ENCODE measurements at regions not wholly inside any gene's neighbourhood (a gene's known extent, or its start where the extent isn't known, plus 50 kb on each side); places are given as distances from the start of the nearest gene placed in this dataset.
"Not testable (repeated sequence)": the region's sequence is repeated elsewhere in the genome, so short reads cannot be mapped to it uniquely, and the experiment has no call there.

DNA sequence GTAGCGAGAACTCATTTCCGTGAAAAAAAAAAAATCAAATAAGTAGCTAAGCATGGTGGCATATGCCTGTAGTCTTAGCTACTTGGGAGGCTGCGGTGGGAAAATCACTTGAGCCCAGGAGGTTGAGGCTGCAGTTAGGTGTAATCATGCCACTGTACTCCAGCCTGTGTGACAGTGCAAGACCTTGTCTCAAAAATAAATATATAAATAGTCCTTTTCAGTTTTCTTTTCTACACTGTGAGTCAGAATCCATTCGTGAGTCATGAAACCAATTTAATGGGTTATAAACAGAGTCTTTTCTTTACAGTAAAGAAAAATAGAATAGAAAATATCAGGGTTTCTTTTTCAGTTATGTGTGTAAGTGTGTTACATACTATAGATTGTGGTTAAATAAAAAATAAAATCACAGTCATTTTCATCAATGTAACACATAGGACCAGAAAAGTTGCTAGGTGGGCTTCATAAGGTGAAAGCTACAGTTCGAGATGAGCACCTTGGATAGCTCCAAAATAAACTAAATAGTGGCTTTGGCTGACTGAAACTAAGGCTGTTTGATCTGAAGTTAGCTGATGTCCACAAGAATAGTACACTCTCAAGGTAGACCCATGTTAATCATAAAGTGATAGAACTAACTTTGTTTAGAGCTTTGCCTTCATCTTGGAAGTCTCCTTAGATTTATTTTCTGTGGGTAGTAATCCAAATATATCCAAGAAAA, 781.1 kb downstream of the GATA3 start:
- DNase-seq (ENCODE audit: low read depth in 2 of 3, low spot score in 1 of 3), result no peak

DNA sequence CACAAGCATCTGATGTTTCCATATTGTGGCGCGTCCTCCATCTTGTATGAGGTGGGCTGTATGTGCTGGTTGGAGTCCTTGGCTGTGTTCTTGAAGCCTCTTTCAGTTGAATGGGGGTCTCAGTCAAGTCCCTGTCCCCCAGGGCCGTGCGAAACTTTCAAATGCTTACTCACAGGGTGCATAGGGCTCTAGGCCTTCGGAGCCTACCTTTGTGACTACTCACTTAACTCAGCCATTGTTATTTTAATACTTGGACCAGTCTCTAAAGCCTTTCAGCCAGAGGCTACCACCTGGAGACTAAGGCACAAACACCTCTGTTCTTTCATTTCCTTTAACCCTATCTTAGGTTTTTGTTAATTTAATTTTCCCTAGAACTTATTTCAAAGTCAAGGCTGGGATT, 785.9 kb downstream of the GATA3 start:
- DNase-seq (ENCODE audit: low read depth in 2 of 3, low spot score in 1 of 3), result no peak

DNA sequence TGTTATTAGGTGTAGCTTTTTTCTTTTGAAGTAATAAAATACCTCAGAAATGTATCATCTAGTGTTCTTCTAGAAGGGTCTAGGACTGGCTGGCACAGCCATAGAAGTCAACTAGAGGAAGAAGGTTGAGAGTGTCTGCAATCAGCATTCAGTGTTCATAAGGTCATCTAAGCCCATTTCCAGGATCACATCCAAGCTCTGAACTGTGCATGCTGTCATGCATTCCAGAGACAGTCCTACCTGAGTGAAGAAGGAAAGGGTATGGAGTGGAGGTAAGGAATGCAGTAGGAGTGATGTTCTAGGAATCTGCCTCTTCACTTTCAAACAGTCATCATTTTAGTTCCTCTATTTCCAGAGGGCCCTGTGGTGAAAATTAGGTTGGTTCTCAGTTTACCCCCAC, 789.7 kb downstream of the GATA3 start:
- no peak for DNase-seq (ENCODE audit: low read depth in 2 of 3, low spot score in 1 of 3)

DNA sequence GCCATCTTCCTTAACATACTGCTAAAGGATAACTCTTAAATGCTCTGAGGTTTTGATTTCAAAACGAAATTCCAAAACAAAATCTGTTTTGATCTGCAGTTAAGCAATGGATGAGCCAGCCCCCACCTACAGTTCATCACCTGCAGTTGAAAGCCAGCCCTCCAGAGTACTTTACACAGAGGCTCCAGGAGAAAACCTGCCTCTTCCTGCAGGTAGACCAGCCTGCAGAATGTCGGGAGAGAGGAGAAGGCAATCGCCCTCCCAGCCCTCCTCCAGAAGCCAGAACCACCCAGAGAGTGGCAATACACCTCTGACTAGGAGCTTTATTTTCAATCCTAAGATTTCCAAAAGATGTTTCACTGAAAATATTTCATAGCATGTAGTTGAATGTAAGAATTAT, 798.1 kb downstream of the GATA3 start:
- no peak for DNase-seq (ENCODE audit: low read depth in 2 of 3, low spot score in 1 of 3)

DNA sequence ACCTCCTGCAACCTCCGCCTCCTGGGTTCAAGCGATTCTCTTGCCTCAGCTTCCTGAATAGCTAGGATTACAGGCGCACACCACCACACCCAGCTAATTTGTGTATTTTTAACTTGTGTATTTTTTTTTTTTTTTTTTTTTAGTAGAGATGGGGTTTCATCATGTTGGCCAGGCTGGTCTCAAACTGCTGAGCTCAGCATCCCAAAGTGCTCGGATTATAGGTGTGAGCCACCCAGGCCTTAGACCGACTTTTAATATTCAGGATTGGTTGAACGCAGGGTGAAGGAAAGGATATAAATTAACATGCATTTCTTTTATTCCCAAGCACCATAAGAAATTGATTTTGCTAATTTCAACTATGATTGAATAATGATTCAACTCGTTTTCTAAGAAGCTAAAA, 798.6 kb downstream of the GATA3 start:
- DNase-seq (ENCODE audit: low read depth in 2 of 3, low spot score in 1 of 3), result no peak

DNA sequence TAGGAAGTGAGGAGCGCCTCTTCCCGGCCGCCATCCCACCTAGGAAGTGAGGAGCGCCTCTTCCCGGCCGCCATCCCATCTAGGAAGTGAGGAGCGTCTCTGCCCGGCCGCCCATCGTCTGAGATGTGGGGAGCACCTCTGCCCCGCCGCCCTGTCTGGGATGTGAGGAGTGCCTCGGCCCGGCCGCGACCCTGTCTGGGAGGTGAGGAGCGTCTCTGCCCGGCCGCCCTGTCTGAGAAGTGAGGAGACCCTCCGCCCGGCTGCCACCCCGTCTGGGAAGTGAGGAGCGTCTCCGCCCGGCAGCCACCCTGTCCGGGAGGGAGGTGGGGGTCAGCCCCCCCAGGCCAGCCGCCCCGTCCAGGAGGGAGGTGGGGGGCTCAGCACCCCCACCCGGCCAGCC, 814.4 kb downstream of the GATA3 start:
- DNase-seq (ENCODE audit: low read depth in 2 of 3, low spot score in 1 of 3), result not testable (repeated sequence)

DNA sequence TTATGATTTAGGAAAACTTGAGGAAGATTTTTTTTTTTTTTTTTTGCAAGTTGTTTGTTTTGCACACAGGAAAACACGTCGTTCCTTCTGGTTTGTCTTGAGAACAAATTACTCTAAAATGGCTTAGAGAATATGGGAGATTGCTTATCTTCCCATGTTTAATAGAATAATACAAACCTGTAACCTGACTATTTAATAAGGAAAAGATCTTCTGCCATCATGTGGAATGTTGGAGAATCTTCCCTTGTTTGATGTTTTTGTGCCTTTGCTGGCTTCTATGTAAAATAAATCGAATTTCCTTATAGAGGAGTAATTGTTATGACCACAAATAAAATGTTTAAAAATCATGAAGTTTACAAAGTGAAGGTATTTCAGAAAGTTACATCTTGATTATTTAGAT, 818.8 kb downstream of the GATA3 start:
- no peak for DNase-seq (ENCODE audit: low read depth in 2 of 3, low spot score in 1 of 3)

DNA sequence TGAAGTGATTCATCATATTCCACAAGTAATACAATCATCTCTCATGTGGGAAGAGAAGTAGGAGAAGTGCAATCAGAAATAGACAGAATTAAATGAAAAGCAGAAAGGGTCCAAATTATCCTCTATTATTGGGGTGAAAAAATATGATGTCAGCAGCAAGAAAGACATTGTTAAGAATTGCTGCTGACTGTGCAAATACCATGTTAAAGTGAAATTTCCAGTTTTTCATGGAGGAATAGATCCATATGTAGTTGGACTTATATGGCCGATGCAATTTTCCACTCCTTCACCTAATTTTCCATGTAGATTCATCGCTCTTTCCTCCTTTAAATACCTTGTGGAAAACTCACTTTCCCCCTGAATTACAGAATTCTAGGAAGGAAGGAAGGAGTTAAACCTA, 819.8 kb downstream of the GATA3 start:
- no peak for DNase-seq (ENCODE audit: low read depth in 2 of 3, low spot score in 1 of 3)

DNA sequence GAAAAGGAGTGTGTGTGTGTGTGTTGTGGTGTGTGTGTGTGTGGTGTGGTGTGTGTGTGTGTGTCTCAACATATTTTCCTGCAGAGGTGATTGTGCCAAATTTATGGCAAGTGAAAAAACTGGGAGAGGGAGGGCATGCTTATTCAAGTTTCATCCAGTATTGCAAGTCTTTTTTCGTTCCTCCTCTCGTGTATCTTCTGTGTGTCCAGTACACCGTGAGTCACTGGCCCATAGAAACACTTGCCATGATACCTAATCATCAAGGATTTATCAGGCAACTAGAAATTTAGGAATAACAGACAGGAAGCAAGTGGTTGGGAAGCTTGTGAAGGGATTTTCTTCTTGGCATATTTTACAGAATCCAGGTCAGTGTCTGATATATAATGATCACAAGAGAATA, 820.5 kb downstream of the GATA3 start:
- no peak for DNase-seq (ENCODE audit: low read depth in 2 of 3, low spot score in 1 of 3)

DNA sequence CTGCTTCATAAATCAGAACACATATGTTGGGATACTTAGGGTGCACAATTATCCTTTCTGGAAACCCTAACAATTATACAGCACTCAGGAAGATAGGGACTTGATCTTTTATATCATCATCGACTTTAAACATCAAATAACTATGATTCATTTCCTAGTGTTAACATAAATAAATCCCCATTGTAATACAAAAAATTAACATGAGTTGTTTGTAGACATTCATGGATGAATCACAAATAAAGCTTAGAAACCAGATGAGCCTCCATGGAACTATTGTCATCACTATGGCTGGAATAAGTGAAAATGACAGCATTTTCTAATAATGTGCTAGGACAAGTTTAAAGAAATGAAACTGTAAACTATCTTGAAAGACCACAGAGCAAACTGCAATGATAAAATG, 821.7 kb downstream of the GATA3 start:
- no peak for DNase-seq (ENCODE audit: low read depth in 2 of 3, low spot score in 1 of 3)

DNA sequence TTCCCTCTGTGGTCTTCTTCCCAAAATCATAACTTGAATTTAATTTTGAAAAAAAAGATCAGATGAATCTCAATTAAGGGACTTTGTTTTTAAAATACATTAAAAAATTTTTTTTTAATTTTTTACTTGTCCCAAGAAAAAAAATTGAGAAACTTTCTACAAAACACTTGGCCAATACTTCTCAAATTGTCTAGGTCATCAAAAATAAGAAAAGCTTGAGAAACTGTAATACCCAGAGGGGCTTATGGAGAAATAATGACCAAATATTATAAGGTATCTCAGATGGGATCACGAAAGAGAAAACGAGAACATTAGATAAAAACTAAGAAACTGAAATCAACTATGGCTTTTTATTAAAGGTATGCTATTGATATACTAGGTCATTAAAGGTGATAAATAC, 835.0 kb downstream of the GATA3 start:
- no peak for DNase-seq (ENCODE audit: low read depth in 2 of 3, low spot score in 1 of 3)

DNA sequence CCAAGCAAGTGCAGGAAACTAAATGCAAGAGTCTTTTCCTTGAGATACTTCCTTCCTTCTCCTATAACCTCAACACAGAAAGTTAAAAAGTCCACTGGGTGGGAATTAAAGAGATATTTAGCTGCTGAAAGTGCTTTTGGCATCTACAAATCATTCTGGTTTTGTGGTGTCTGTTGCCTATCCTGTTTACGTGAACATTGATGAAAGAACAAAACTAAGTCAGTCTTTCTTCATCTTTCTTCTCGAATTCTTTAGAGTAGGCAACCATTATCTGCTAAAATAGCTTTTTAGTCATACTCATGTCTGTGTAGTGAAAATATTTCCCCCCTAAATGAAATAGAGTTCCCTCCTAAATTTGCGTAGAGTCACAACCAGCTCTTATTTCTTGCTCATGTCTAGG, 838.6 kb downstream of the GATA3 start:
- DNase-seq (ENCODE audit: low read depth in 2 of 3, low spot score in 1 of 3), result no peak

DNA sequence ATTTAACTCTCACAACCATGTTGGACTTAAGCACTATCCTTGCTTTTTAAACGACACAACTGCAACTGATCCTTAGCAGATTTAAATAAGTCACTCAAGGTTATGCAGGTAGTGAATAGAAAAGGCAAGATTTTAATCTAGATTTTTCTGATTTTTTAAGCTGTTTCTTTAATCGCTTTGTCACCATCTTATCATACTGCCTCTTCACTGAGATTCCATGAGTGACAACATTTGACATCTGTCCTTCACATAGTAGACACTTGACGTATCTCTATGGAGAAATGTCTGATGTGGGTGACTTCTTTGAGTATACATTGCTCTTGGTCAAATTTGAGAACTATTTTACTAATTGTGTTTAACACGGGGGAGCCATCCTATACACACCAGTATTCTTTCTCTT, 839.7 kb downstream of the GATA3 start:
- DNase-seq (ENCODE audit: low read depth in 2 of 3, low spot score in 1 of 3), result no peak

DNA sequence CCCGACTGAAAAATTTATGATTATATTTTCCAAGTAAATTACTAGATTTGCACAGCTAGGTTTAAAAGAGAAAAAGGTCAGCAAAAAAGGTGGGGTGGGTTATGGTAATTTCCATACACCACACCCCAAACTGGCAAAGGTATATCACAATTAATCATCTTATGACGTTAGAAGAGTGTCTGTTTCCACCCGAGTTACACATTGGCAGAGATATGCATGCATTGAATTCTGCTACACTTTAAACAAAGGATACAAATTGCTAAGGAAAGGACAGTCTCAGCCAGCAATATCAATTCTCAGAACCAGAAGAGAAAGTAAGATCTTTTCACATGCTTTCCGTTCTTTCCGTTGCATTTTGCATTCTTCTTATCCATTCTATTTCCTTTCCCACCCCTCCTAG, 843.3 kb downstream of the GATA3 start:
- DNase-seq (ENCODE audit: low read depth in 2 of 3, low spot score in 1 of 3), result no peak

DNA sequence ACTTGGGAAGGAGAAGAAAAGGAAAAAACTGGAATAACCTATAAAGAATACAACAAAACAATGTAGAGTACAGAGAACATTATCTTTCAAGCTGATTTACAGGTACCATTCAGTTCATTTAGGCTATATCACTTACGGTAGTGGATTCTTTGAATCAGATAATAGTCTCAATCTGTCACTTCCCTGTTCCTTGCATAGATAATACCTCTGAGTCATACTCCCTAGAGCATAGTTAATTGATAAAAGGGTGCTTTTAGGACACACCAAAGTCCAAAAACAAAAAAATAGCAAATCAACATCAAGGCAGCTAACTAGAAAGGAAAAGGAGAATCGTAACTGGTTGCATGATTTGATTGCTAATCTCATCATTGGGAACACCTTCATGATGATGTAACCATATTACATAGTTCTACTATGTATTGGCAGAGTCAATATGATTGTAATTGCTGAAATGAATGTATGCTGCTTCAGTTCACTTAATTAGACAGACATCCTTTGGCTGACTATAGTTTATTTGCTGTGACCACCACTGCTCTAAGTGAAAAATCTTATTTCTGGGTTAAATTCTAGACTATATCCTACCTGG, 844.4 kb downstream of the GATA3 start:
- DNase-seq (ENCODE audit: low read depth in 2 of 3, low spot score in 1 of 3), result no peak

DNA sequence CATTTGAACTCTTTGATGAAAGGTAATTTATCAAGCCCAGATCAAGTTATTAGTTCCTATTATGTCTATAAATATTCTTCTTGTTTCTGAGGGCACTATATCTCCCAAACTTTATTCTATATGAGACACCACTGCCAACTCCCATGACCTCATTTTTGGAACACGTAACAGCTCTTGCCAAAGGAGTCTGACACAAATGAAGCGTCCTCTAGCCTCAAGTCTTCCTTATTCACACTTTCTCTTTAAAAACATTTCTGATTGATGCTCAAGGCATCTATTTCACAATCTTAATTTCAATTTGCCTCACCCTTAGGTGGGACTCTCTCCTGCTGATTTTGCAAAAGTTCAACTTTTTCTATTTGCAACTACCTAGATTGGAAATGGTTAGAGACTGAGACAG, 848.4 kb downstream of the GATA3 start:
- DNase-seq (ENCODE audit: low read depth in 2 of 3, low spot score in 1 of 3), result no peak

DNA sequence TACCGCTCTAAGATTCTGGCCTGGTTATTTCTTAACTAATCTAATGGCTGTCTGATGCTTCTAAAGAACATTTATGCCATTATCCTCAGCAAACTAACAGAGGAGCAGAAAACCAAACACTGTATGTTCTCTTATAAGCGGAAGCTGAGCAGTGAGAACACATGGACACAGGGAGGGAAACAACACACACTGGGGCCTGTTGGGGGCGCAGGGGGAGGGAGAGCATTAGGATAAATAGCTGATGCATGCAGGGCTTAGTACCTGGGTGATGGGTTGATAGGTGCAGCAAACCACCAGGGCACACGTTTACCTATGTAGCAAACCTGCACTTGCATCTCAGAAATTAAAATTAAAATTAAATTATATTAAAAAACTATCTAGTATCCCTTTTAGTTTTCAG, 853.5 kb downstream of the GATA3 start:
- no peak for DNase-seq (ENCODE audit: low read depth in 2 of 3, low spot score in 1 of 3)

DNA sequence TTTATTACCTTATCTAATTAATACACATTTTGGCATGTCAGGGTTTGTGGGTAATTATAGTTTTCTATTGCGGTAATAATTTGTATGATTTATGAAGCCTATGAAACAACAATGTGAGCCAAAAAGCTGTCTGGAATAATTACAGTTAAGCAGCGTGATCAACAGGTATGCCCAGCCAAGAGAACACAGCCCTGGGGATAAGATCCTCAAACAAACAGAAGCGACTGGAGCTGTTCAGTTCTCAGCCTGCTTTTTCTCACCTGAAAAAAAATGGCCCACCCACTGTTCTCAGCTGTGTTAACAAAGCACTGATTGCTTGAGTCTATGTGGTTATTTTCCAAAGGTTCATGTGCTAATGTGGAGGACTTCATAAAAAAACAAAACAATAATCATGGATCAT, 855.8 kb downstream of the GATA3 start:
- DNase-seq (ENCODE audit: low read depth in 2 of 3, low spot score in 1 of 3), result no peak

DNA sequence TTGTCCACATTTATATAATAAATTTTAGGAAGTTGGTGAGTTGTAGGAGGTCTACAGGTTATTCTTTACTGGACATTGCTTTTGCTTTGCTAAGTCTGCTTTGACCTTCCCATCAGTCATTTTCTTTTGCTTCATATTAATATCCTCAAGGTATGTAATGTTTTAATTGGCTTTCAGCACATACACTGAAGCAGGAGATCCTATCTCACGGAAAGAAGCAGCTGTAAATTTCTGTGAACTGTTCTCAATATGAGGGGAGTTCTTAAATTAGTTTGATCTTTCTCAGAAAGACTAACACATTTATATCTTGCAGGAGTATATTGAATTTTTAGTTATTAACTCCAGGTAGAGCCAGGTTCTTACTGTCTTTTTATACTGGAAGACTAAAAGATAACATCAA, 856.5 kb downstream of the GATA3 start:
- DNase-seq (ENCODE audit: low read depth in 2 of 3, low spot score in 1 of 3), result no peak

DNA sequence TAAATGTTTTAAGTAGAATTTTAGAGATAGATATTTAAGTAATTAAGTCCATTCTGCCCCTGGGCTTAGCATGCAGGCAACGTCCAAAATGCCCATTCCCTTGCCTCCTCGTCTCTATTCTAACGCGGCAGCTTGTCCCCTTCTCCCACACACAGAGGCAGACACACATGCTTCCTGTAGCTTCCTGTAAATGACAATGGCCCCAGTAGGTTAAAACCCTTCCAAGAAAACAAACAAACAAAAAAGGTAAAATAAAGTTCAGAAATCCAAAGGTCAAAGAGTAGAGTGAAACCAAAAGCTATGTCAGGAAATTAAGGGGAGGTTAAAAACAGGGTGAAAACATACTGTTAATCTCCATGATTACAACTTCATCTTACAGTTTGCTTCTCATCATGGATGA, 857.6 kb downstream of the GATA3 start:
- no peak for DNase-seq (ENCODE audit: low read depth in 2 of 3, low spot score in 1 of 3)

DNA sequence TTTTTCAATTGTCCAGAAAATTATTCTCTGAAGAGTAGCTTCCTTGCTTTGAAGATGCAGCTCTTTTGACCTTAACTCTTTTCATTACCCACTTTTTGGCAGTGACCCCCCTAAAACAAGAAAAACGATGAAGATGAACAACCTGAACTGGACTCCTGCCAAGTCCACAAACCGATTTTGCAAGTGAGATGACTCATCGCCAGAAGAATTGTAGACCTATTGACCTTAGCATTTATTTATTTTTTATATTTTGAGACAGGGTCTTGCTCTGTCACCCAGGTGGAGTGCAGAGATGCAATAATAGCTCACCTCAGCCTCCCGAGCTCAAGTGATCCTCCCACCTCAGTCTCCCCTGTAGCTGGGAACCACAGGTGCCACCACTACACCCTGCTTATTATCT, 859.2 kb downstream of the GATA3 start:
- no peak for DNase-seq (ENCODE audit: low read depth in 2 of 3, low spot score in 1 of 3)

DNA sequence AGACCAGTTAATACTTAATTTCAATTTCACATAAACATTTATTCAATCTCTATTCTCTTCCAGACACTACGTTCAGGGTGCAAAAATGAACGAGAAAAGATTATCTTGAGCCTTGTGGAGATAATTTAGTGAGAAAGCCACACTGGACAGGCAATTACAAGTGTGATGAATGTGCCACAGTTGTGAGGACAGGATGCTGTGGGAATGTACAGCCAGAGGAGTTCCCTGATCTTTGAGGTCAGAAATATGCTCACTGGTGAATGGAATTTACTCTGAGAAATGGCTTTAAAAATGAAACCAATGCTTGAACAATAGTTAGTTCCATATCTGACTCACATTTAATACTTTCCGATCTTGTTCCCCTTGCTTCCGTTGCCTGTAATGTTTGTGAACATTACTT, 864.8 kb downstream of the GATA3 start:
- DNase-seq (ENCODE audit: low read depth in 2 of 3, low spot score in 1 of 3), result no peak

DNA sequence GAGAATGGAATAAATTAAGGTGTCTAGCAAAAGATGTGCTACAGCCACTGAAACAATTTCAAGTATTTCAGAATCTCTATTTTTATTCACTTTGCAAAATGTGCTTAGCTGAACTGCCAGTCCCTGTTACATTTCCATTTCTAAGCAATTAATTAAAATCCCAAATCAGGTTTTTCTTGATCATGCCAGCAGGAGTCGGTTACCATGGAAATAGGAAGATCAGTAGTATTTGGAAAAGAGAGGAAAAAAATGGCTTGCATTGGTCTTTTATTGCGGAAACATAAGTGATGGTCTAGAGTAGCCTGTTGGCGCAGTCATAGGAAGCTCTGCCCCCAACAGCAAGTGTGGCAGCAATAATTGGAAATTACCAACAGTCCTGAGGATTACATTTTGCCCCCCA, 867.1 kb downstream of the GATA3 start:
- DNase-seq (ENCODE audit: low read depth in 2 of 3, low spot score in 1 of 3), result no peak

Measured in stimulated activated CD4-positive, alpha-beta T cell treated with anti-CD3 and anti-CD28 coated beads, Interleukin-12 subunit alpha, Interleukin-12 subunit beta, amount 100 ng/mL, for 48 hours (primary cell).